Endothelial cell (in vitro differentiated cells): ENCODE measurements at regions not wholly inside any gene's neighbourhood (a gene's known extent, or its start where the extent isn't known, plus 50 kb on each side); places are given as distances from the start of the nearest gene placed in this dataset.
"Not testable (repeated sequence)": the region's sequence is repeated elsewhere in the genome, so short reads cannot be mapped to it uniquely, and the experiment has no call there.

Experiments used
- DNase-seq: peaks from one replicate; pipeline ENCODE4 v3.0.0; 2021; ENCODE audit warnings: low spot score
- H3K27ac Mint-ChIP-seq: one replicate; pipeline ENCODE4 v1.8.0; 2021; ENCODE audit warnings: mixed read lengths, inconsistent platforms; ENCODE audit not compliant: unreplicated experiment
- H3K27me3 Mint-ChIP-seq: one replicate; pipeline ENCODE4 v1.8.0; 2021; ENCODE audit warnings: mild to moderate bottlenecking, moderate library complexity, mixed read lengths, inconsistent platforms; ENCODE audit not compliant: unreplicated experiment
- H3K36me3 Mint-ChIP-seq: one replicate; pipeline ENCODE4 v1.8.0; 2021; ENCODE audit warnings: mild to moderate bottlenecking, low read depth, mixed read lengths, inconsistent platforms; ENCODE audit not compliant: unreplicated experiment
- H3K4me1 Mint-ChIP-seq: one replicate; pipeline ENCODE4 v1.8.0; 2021; ENCODE audit warnings: mild to moderate bottlenecking, mixed read lengths, inconsistent platforms; ENCODE audit not compliant: unreplicated experiment
- H3K4me3 Mint-ChIP-seq: one replicate; pipeline ENCODE4 v1.8.0; 2021; ENCODE audit warnings: mild to moderate bottlenecking, mixed read lengths, inconsistent platforms; ENCODE audit not compliant: unreplicated experiment
- H3K9me3 Mint-ChIP-seq: one replicate; pipeline ENCODE4 v1.8.0; 2021; ENCODE audit warnings: mixed read lengths, inconsistent platforms; ENCODE audit not compliant: unreplicated experiment
- CTCF ChIP-seq: fragments of 200-600 bp; sonication (generic); IDR thresholded peaks from one replicate; pipeline ENCODE4 v1.5.0; 2021; ENCODE audit warnings: antibody characterized with exemption; ENCODE audit not compliant: unreplicated experiment

GRCh38 chr16:22653876-22654275 is 143.2 kb downstream of the NPIPB5 start:
- H3K4me3 Mint-ChIP-seq = no peak overlapping the region

GRCh38 chr16:22656573-22656972 is 145.9 kb downstream of the NPIPB5 start:
- DNase-seq, H3K4me3 Mint-ChIP-seq, H3K27me3 Mint-ChIP-seq, H3K27ac Mint-ChIP-seq, H3K36me3 Mint-ChIP-seq, H3K9me3 Mint-ChIP-seq, H3K4me1 Mint-ChIP-seq: not testable (repeated sequence)

More at GRCh38 chr16:22653876-22654275, 143.2 kb downstream of the NPIPB5 start:
- no peak for TF ChIP-seq CTCF
- H3K27ac Mint-ChIP-seq = no peak overlapping the region
- no peaks in the 10 kb centered on the region for H3K9me3 Mint-ChIP-seq
- H3K4me1 Mint-ChIP-seq = no peaks in the 10 kb centered on the region
- DNase-seq = no peak
- H3K36me3 Mint-ChIP-seq = no peaks in the 10 kb centered on the region
- no peaks in the 10 kb centered on the region for H3K27me3 Mint-ChIP-seq

GRCh38 chr16:22659933-22660332 is 149.2 kb downstream of the NPIPB5 start:
- DNase-seq = no peak
- TF ChIP-seq CTCF = no peak

GRCh38 chr16:22660441-22661160 is 149.9 kb downstream of the NPIPB5 start:
- no peak for DNase-seq
- H3K27me3 Mint-ChIP-seq = peaks cover 1% of the 10 kb centered on the region
- no peaks in the 10 kb centered on the region for H3K36me3 Mint-ChIP-seq
- H3K9me3 Mint-ChIP-seq = no peaks in the 10 kb centered on the region
- no peaks in the 10 kb centered on the region for H3K4me1 Mint-ChIP-seq
- H3K4me3 Mint-ChIP-seq = no peak overlapping the region
- H3K27ac Mint-ChIP-seq = no peak overlapping the region
- no peak for TF ChIP-seq CTCF

More at GRCh38 chr16:22659933-22660332, 149.2 kb downstream of the NPIPB5 start:
- H3K27me3 Mint-ChIP-seq = peaks cover 1% of the 10 kb centered on the region
- no peaks in the 10 kb centered on the region for H3K9me3 Mint-ChIP-seq
- no peak overlapping the region for H3K4me3 Mint-ChIP-seq
- H3K4me1 Mint-ChIP-seq = no peaks in the 10 kb centered on the region
- H3K27ac Mint-ChIP-seq = no peak overlapping the region
- H3K36me3 Mint-ChIP-seq = no peaks in the 10 kb centered on the region

GRCh38 chr16:22661161-22661647 is 150.5 kb downstream of the NPIPB5 start:
- H3K9me3 Mint-ChIP-seq = no peaks in the 10 kb centered on the region
- DNase-seq = no peak
- no peak for TF ChIP-seq CTCF
- H3K4me1 Mint-ChIP-seq = no peaks in the 10 kb centered on the region
- H3K27me3 Mint-ChIP-seq = peaks cover 1% of the 10 kb centered on the region
- no peak overlapping the region for H3K27ac Mint-ChIP-seq
- no peaks in the 10 kb centered on the region for H3K36me3 Mint-ChIP-seq
- H3K4me3 Mint-ChIP-seq = no peak overlapping the region

- not testable (repeated sequence) for H3K36me3 Mint-ChIP-seq
These were observed 151.0 kb upstream of the HS3ST2 start for GRCh38 chr16:22662958-22663357.

More at GRCh38 chr16:22662958-22663357, 151.0 kb upstream of the HS3ST2 start:
- not testable (repeated sequence) for H3K4me3 Mint-ChIP-seq, DNase-seq, H3K27ac Mint-ChIP-seq, H3K9me3 Mint-ChIP-seq, H3K27me3 Mint-ChIP-seq, H3K4me1 Mint-ChIP-seq
